HUES48 (cell line): ENCODE measurements at regions not wholly inside any gene's neighbourhood (a gene's known extent, or its start where the extent isn't known, plus 50 kb on each side); places are given as distances from the start of the nearest gene placed in this dataset.
A peak's percentile ranks its signal among the peaks of the same experiment; 100 is the strongest.

ENCODE experiments used
- H3K27ac ChIP-seq: one replicate; pipeline ENCODE4 v1.7.0; 2013; ENCODE audit warnings: low read depth, low read length, inconsistent platforms
- H3K27me3 ChIP-seq: 2 replicates; pipeline ENCODE4 v1.6.1; 2013; ENCODE audit warnings: mild to moderate bottlenecking, low read length; ENCODE audit not compliant: control insufficient read depth, insufficient read depth
- H3K36me3 ChIP-seq: 2 replicates; pipeline ENCODE4 v1.6.1; 2013; ENCODE audit warnings: low read length; ENCODE audit not compliant: control insufficient read depth, insufficient read depth
- H3K4me1 ChIP-seq: 2 replicates; pipeline ENCODE4 v1.6.1; 2013; ENCODE audit warnings: mild to moderate bottlenecking, low read length; ENCODE audit not compliant: control insufficient read depth, insufficient read depth
- H3K4me3 ChIP-seq: 2 replicates; pipeline ENCODE4 v1.5.1; 2013; ENCODE audit warnings: mild to moderate bottlenecking, low read depth, low read length
- H3K9ac ChIP-seq: 2 replicates; pipeline ENCODE4 v1.6.1; 2013; ENCODE audit warnings: mild to moderate bottlenecking, low read depth, low read length, moderate library complexity
- H3K9me3 ChIP-seq: 2 replicates; pipeline ENCODE4 v1.6.1; 2013; ENCODE audit warnings: low read length; ENCODE audit not compliant: control insufficient read depth, insufficient read depth

- no peak overlapping the region for H3K4me3 ChIP-seq
- no peaks in the 10 kb centered on the region for H3K4me1 ChIP-seq
- H3K27me3 ChIP-seq, result no peaks in the 10 kb centered on the region
- no peak overlapping the region for H3K9ac ChIP-seq
- H3K9me3 ChIP-seq, result no peaks in the 10 kb centered on the region
- H3K36me3 ChIP-seq, result no peaks in the 10 kb centered on the region
- no peak overlapping the region for H3K27ac ChIP-seq
Observed at GRCh38 chr13:80751854-80752253, 410.9 kb upstream of the SPRY2 start.

- Histone ChIP-seq H3K9me3 (no peaks in the 10 kb centered on the region), H3K9ac (no peak overlapping the region), H3K27me3 (no peaks in the 10 kb centered on the region), H3K36me3 (no peaks in the 10 kb centered on the region), H3K4me3 (no peak overlapping the region), H3K27ac (no peak overlapping the region), H3K4me1 (no peaks in the 10 kb centered on the region)
Observed at GRCh38 chr13:80744147-80744914, 403.4 kb upstream of the SPRY2 start.

- H3K27ac ChIP-seq, result no peak overlapping the region
- no peaks in the 10 kb centered on the region for H3K9me3 ChIP-seq
- H3K4me3 ChIP-seq, result no peak overlapping the region
- H3K27me3 ChIP-seq, result no peaks in the 10 kb centered on the region
- no peak overlapping the region for H3K9ac ChIP-seq
- no peaks in the 10 kb centered on the region for H3K36me3 ChIP-seq
- H3K4me1 ChIP-seq, result no peaks in the 10 kb centered on the region
Observed at GRCh38 chr13:80742033-80742432, 401.1 kb upstream of the SPRY2 start.

- Histone ChIP-seq H3K27ac (no peak overlapping the region), H3K27me3 (no peaks in the 10 kb centered on the region), H3K36me3 (no peaks in the 10 kb centered on the region), H3K4me1 (no peaks in the 10 kb centered on the region), H3K9me3 (no peaks in the 10 kb centered on the region), H3K9ac (no peak overlapping the region), H3K4me3 (no peak overlapping the region)
Observed at GRCh38 chr13:80740071-80740470, 399.1 kb upstream of the SPRY2 start.

- no peaks in the 10 kb centered on the region for H3K4me1 ChIP-seq
- no peak overlapping the region for H3K27ac ChIP-seq
- no peaks in the 10 kb centered on the region for H3K27me3 ChIP-seq
- no peaks in the 10 kb centered on the region for H3K9me3 ChIP-seq
- H3K9ac ChIP-seq, result no peak overlapping the region
- H3K4me3 ChIP-seq, result no peak overlapping the region
- H3K36me3 ChIP-seq, result no peaks in the 10 kb centered on the region
Observed at GRCh38 chr13:80737513-80737912, 396.6 kb upstream of the SPRY2 start.

GRCh38 chr13:80727321-80727975 is 386.5 kb upstream of the SPRY2 start:
- no peaks in the 10 kb centered on the region for H3K9me3 ChIP-seq
- H3K27me3 ChIP-seq, result no peaks in the 10 kb centered on the region
- no peak overlapping the region for H3K9ac ChIP-seq
- no peaks in the 10 kb centered on the region for H3K4me1 ChIP-seq
- no peak overlapping the region for H3K4me3 ChIP-seq
- H3K27ac ChIP-seq, result no peak overlapping the region
- no peaks in the 10 kb centered on the region for H3K36me3 ChIP-seq

- H3K4me1 ChIP-seq, result no peaks in the 10 kb centered on the region
- no peak overlapping the region for H3K9ac ChIP-seq
- H3K27me3 ChIP-seq, result no peaks in the 10 kb centered on the region
- no peak overlapping the region for H3K4me3 ChIP-seq
- H3K9me3 ChIP-seq, result no peaks in the 10 kb centered on the region
- no peaks in the 10 kb centered on the region for H3K36me3 ChIP-seq
- H3K27ac ChIP-seq, result no peak overlapping the region
Observed at GRCh38 chr13:80726868-80727267, 385.9 kb upstream of the SPRY2 start.

GRCh38 chr13:80721689-80722088 is 380.8 kb upstream of the SPRY2 start:
- H3K9ac ChIP-seq, result no peak overlapping the region
- H3K4me3 ChIP-seq, result no peak overlapping the region

GRCh38 chr13:80718970-80719369 is 378.0 kb upstream of the SPRY2 start:
- H3K36me3 ChIP-seq, result no peaks in the 10 kb centered on the region
- no peak overlapping the region for H3K27ac ChIP-seq
- no peak overlapping the region for H3K9ac ChIP-seq
- H3K4me3 ChIP-seq, result no peak overlapping the region
- H3K27me3 ChIP-seq, result no peaks in the 10 kb centered on the region
- H3K4me1 ChIP-seq, result peaks cover 11% of the 10 kb centered on the region; the same call in 1 of the 2 replicates
- H3K9me3 ChIP-seq, result no peaks in the 10 kb centered on the region

More at GRCh38 chr13:80721689-80722088, 380.8 kb upstream of the SPRY2 start:
- H3K9me3 ChIP-seq, result no peaks in the 10 kb centered on the region
- no peaks in the 10 kb centered on the region for H3K36me3 ChIP-seq
- no peak overlapping the region for H3K27ac ChIP-seq
- H3K27me3 ChIP-seq, result no peaks in the 10 kb centered on the region
- peaks cover 4% of the 10 kb centered on the region; the same call in 1 of the 2 replicates for H3K4me1 ChIP-seq

GRCh38 chr13:80717776-80718175 is 376.9 kb upstream of the SPRY2 start:
- no peak overlapping the region for H3K9ac ChIP-seq
- no peak overlapping the region for H3K4me3 ChIP-seq
- H3K36me3 ChIP-seq, result no peaks in the 10 kb centered on the region
- peaks cover 11% of the 10 kb centered on the region; the same call in 1 of the 2 replicates for H3K4me1 ChIP-seq
- no peak overlapping the region for H3K27ac ChIP-seq
- peaks cover 3% of the 10 kb centered on the region; the same call in 1 of the 2 replicates for H3K9me3 ChIP-seq
- no peaks in the 10 kb centered on the region for H3K27me3 ChIP-seq

GRCh38 chr13:80716610-80717081 is 375.7 kb upstream of the SPRY2 start:
- H3K4me1 ChIP-seq, result peaks cover 11% of the 10 kb centered on the region; the same call in 1 of the 2 replicates
- H3K9me3 ChIP-seq, result peaks cover 4% of the 10 kb centered on the region; the same call in 1 of the 2 replicates
- no peaks in the 10 kb centered on the region for H3K27me3 ChIP-seq
- no peak overlapping the region for H3K4me3 ChIP-seq
- H3K9ac ChIP-seq, result no peak overlapping the region
- peak overlapping the region; percentile 62 for H3K27ac ChIP-seq
- H3K36me3 ChIP-seq, result no peaks in the 10 kb centered on the region
